DND-41 (cell line): ENCODE measurements at regions not wholly inside any gene's neighbourhood (a gene's known extent, or its start where the extent isn't known, plus 50 kb on each side); places are given as distances from the start of the nearest gene placed in this dataset.

Source experiments
- EZH2 ChIP-seq: IDR thresholded peaks from 3 replicates; pipeline ENCODE4 v1.6.1; 2012; ENCODE audit warnings: borderline replicate concordance, low read depth, mild to moderate bottlenecking, moderate library complexity, low read length, inconsistent platforms; ENCODE audit not compliant: severe bottlenecking
- TF ChIP-seq, protein P1 (sequence below): IDR thresholded peaks from 2 replicates; pipeline ENCODE4 v1.5.1; 2012; ENCODE audit warnings: borderline replicate concordance, low read length, moderate library complexity, mild to moderate bottlenecking; ENCODE audit not compliant: poor library complexity, severe bottlenecking; ENCODE audit errors: extremely low read depth

DNA sequence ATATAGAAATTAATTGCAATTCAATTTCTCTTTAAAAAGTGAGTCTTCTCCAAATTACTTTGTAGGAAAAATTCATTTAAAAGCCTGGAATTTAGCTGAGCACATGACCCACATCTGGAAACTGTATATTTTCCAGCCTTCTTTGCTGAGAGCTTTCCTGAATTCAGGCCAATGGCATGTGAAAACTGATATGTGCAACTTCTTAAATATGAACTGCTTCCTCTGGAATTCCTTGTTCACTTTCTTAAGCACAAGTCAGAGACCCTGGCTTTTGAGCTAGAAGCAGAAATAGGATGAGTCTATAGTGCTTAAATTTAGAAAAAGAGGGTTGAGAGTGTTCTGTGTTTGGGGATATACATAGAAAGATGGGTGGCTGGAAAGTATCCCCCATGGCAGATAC is 365.1 kb upstream of the MTPN start:
- TF ChIP-seq, protein P1, sequence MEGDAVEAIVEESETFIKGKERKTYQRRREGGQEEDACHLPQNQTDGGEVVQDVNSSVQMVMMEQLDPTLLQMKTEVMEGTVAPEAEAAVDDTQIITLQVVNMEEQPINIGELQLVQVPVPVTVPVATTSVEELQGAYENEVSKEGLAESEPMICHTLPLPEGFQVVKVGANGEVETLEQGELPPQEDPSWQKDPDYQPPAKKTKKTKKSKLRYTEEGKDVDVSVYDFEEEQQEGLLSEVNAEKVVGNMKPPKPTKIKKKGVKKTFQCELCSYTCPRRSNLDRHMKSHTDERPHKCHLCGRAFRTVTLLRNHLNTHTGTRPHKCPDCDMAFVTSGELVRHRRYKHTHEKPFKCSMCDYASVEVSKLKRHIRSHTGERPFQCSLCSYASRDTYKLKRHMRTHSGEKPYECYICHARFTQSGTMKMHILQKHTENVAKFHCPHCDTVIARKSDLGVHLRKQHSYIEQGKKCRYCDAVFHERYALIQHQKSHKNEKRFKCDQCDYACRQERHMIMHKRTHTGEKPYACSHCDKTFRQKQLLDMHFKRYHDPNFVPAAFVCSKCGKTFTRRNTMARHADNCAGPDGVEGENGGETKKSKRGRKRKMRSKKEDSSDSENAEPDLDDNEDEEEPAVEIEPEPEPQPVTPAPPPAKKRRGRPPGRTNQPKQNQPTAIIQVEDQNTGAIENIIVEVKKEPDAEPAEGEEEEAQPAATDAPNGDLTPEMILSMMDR: no peak
- no peak for TF ChIP-seq EZH2
